Ascending aorta (tissue), 2 donors: ENCODE measurements at regions not wholly inside any gene's neighbourhood (a gene's known extent, or its start where the extent isn't known, plus 50 kb on each side); places are given as distances from the start of the nearest gene placed in this dataset.

Experiments
- DNase-seq, 2 donors: peaks; one replicate each; pipeline ENCODE4 v3.0.0-alpha.2; 2019; ENCODE audit warnings: low spot score in 2 of 2
- H3K27ac ChIP-seq, 2 donors: fragments of 200-600 bp; sonication (generic); one replicate each; pipeline ENCODE4 v1.5.1; 2016 to 2017; ENCODE audit warnings: mild to moderate bottlenecking in 1 of 2
- H3K27me3 ChIP-seq: fragments of 200-600 bp; sonication (generic); one replicate; pipeline ENCODE4 v1.5.1; 2017
- H3K36me3 ChIP-seq, 2 donors: fragments of 200-600 bp; sonication (generic); one replicate each; pipeline ENCODE4 v1.5.1; 2016
- H3K4me1 ChIP-seq, 2 donors: fragments of 200-600 bp; sonication (generic); one replicate each; pipeline ENCODE4 v1.5.1; 2016 to 2017; ENCODE audit warnings: mild to moderate bottlenecking in 1 of 2
- H3K4me3 ChIP-seq, 2 donors: fragments of 200-600 bp; sonication (generic); one replicate each; pipeline ENCODE4 v1.5.1; 2016 to 2017; ENCODE audit warnings: mild to moderate bottlenecking in 1 of 2
- H3K9me3 ChIP-seq, 2 donors: fragments of 200-600 bp; sonication (generic); one replicate each; pipeline ENCODE4 v1.5.1; 2016
- CTCF ChIP-seq, 3 experiments: fragments of 200-600 bp in 2 of 3; fragments of 450-650 bp in 1 of 3; sonication (generic) in 2 of 3; IDR thresholded peaks; one replicate each; pipeline ENCODE4 v1.5.1; 2016 to 2019; ENCODE audit warnings: antibody characterized with exemption in 3 of 3, mild to moderate bottlenecking in 1 of 3, moderate library complexity in 1 of 3
- intact Hi-C: fragments of 100-400 bp; cut with DNase I; formaldehyde crosslinking; loops from one replicate; pipeline ENCODE4 v1.15.1; 2023

GRCh38 chr2:7882296-7882695 is 799.6 kb upstream of the ID2 start:
- no peak for DNase-seq
- H3K4me1 ChIP-seq = no peaks in the 10 kb centered on the region
- H3K9me3 ChIP-seq = no peaks in the 10 kb centered on the region
- TF ChIP-seq CTCF (IDR thresholded peaks at IDR 0.05) = no peak
- intact Hi-C loops = no loop called here
- H3K27ac ChIP-seq = no peak overlapping the region
- H3K27me3 ChIP-seq = no peaks in the 10 kb centered on the region
- no peak overlapping the region for H3K4me3 ChIP-seq
- H3K36me3 ChIP-seq = no peaks in the 10 kb centered on the region

DNA sequence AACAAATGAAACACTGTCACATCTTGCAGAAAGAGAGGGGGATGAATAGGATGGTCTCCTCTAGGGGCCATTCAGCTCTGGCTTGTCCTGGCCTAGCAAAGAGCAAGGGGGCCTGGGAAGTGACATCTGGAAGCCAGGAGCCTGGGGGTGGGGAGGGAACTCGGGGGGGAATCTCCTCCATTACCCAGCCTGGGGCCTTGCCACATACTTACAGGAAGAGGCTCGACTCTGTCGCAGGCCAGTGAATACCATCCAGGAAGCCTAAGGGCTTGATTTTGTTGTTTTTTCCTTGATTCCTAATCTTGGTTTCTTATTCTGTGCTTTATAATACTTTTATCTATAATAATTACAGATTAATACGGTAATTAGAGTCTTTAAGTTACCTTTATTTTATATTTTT is 797.5 kb upstream of the ID2 start:
- no peak for TF ChIP-seq CTCF (IDR thresholded peaks at IDR 0.05)
- no peaks in the 10 kb centered on the region for H3K4me1 ChIP-seq
- intact Hi-C loops = no loop called here
- no peaks in the 10 kb centered on the region for H3K9me3 ChIP-seq
- no peak for DNase-seq
- H3K27me3 ChIP-seq = no peaks in the 10 kb centered on the region
- H3K36me3 ChIP-seq = no peaks in the 10 kb centered on the region
- no peak overlapping the region for H3K27ac ChIP-seq
- H3K4me3 ChIP-seq = no peak overlapping the region

GRCh38 chr2:7886666-7887065 is 795.2 kb upstream of the ID2 start:
- Histone ChIP-seq H3K4me1 (no peaks in the 10 kb centered on the region), H3K9me3 (no peaks in the 10 kb centered on the region), H3K36me3 (no peaks in the 10 kb centered on the region), H3K27me3 (no peaks in the 10 kb centered on the region), H3K4me3 (no peak overlapping the region), H3K27ac (no peak overlapping the region)
- TF ChIP-seq CTCF (IDR thresholded peaks at IDR 0.05) = no peak
- DNase-seq = no peak
- intact Hi-C loops = no loop called here

GRCh38 chr2:7887441-7887840 is 794.4 kb upstream of the ID2 start:
- Histone ChIP-seq H3K4me1 (no peaks in the 10 kb centered on the region), H3K9me3 (no peaks in the 10 kb centered on the region), H3K27me3 (no peaks in the 10 kb centered on the region), H3K27ac (no peak overlapping the region), H3K36me3 (no peaks in the 10 kb centered on the region), H3K4me3 (no peak overlapping the region)
- intact Hi-C loops = no loop called here
- DNase-seq = no peak
- no peak for TF ChIP-seq CTCF (IDR thresholded peaks at IDR 0.05)

DNA sequence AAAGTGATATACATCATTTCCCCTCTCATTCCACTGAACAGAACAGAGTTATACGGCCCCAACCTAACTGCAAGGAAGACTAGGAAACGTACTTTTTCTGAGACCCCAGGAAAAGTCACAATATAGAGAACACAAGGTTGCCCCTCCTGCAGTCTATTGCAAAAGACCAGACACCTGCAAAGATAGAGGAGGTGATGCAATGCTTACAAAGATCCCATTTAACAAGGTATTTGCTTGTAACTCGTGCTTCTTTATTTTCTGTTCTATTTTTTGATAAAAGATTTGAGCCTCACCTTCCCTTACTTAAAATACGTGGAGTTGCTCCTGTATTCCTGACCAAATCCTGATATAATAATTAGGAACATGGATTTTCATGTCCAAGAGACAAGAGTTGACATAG is 793.0 kb upstream of the ID2 start:
- Histone ChIP-seq H3K27me3 (no peaks in the 10 kb centered on the region), H3K4me1 (no peaks in the 10 kb centered on the region), H3K9me3 (no peaks in the 10 kb centered on the region), H3K27ac (no peak overlapping the region), H3K4me3 (no peak overlapping the region), H3K36me3 (no peaks in the 10 kb centered on the region)
- DNase-seq = no peak
- intact Hi-C loops = no loop called here
- TF ChIP-seq CTCF (IDR thresholded peaks at IDR 0.05) = no peak

GRCh38 chr2:7891312-7891711 is 790.5 kb upstream of the ID2 start:
- Histone ChIP-seq H3K27ac (no peak overlapping the region), H3K36me3 (no peaks in the 10 kb centered on the region), H3K27me3 (no peaks in the 10 kb centered on the region), H3K4me1 (no peaks in the 10 kb centered on the region), H3K4me3 (no peak overlapping the region), H3K9me3 (no peaks in the 10 kb centered on the region)
- intact Hi-C loops = no loop called here
- no peak for TF ChIP-seq CTCF (IDR thresholded peaks at IDR 0.05)
- DNase-seq = no peak
